ENCODE measurements at regions not wholly inside any gene's neighbourhood (a gene's known extent, or its start where the extent isn't known, plus 50 kb on each side); places are given as distances from the start of the nearest gene placed in this dataset.

- no peak for DNase-seq (ENCODE audit: low spot score)
- TF ChIP-seq CTCF (IDR thresholded peaks at IDR 0.05; ENCODE audit: extremely low read depth, missing control alignments), result no peak
These were observed 703.5 kb downstream of the GATA3 start for GRCh38 chr10:8758029-8758428.

- no peak for TF ChIP-seq CTCF (IDR thresholded peaks at IDR 0.05; ENCODE audit: extremely low read depth, missing control alignments)
- DNase-seq (ENCODE audit: low spot score), result no peak
These were observed 712.4 kb downstream of the GATA3 start for GRCh38 chr10:8766899-8767298.

GRCh38 chr10:8767591-8767990, 713.1 kb downstream of the GATA3 start:
- no peak for TF ChIP-seq CTCF (IDR thresholded peaks at IDR 0.05; ENCODE audit: extremely low read depth, missing control alignments)
- DNase-seq (ENCODE audit: low spot score), result no peak

GRCh38 chr10:8768341-8768740, 713.9 kb downstream of the GATA3 start:
- TF ChIP-seq CTCF (IDR thresholded peaks at IDR 0.05; ENCODE audit: extremely low read depth, missing control alignments), result no peak
- DNase-seq (ENCODE audit: low spot score), result no peak

- DNase-seq (ENCODE audit: low spot score), result no peak
- TF ChIP-seq CTCF (IDR thresholded peaks at IDR 0.05; ENCODE audit: extremely low read depth, missing control alignments), result no peak
These were observed 714.4 kb downstream of the GATA3 start for GRCh38 chr10:8768852-8769251.

- no peak for TF ChIP-seq CTCF (IDR thresholded peaks at IDR 0.05; ENCODE audit: extremely low read depth, missing control alignments)
These were observed 722.6 kb downstream of the GATA3 start for GRCh38 chr10:8776926-8777622.

GRCh38 chr10:8778713-8779112, 724.2 kb downstream of the GATA3 start:
- no peak for DNase-seq (ENCODE audit: low spot score)
- no peak for TF ChIP-seq CTCF (IDR thresholded peaks at IDR 0.05; ENCODE audit: extremely low read depth, missing control alignments)

More at GRCh38 chr10:8776926-8777622, 722.6 kb downstream of the GATA3 start:
- no peak for DNase-seq (ENCODE audit: low spot score)

Measured in GM20000 (cell line).